Pancreas (tissue), 10 donors: ENCODE measurements at regions not wholly inside any gene's neighbourhood (a gene's known extent, or its start where the extent isn't known, plus 50 kb on each side); places are given as distances from the start of the nearest gene placed in this dataset.

Source experiments
- ATAC-seq, 4 donors: fragments of 200-7000 bp; cut with Tn5 transposase; one replicate each; pipeline versions ENCODE4 v1.8.0 to v1.9.1; 2020; ENCODE audit warnings: mild to moderate bottlenecking in 4 of 4, moderate library complexity in 4 of 4
- DNase-seq, 6 donors: peaks; one replicate each; pipeline ENCODE4 v3.0.0-alpha.2; 2020
- FAIRE-seq: peaks from 2 replicates; lab custom pipeline; 2012; peaks lifted over from hg19 to GRCh38; lab: Jason Lieb, UNC
- H3K27ac ChIP-seq, 4 donors: fragments of 200-600 bp; sonication (generic); 1 replicate in 3 of 4; 2 replicates in 1 of 4; pipeline versions ENCODE4 v1.5.0 to v1.8.0; 2020
- H3K27me3 ChIP-seq, 4 donors: fragments of 200-600 bp; one replicate each; pipeline ENCODE4 v1.8.0; 2021
- H3K36me3 ChIP-seq, 3 donors: fragments of 200-600 bp; sonication (generic) in 1 of 3; one replicate each; pipeline versions ENCODE4 v1.5.0 to v1.8.0; 2020 to 2021
- H3K4me1 ChIP-seq, 3 donors: fragments of 200-600 bp; one replicate each; pipeline ENCODE4 v1.8.0; 2021
- H3K4me3 ChIP-seq, 4 donors: fragments of 200-600 bp; sonication (generic) in 2 of 4; one replicate each; pipeline versions ENCODE4 v1.5.0 to v1.8.0; 2020 to 2021
- H3K9me3 ChIP-seq, 4 donors: fragments of 200-600 bp; one replicate each; pipeline ENCODE4 v1.8.0; 2021
- WGBS, 2 donors: extraction: QIAGEN DNeasy Blood & Tissue Kit; methylation state at CpG; one replicate each; pipeline ENCODE4 v1.1.7; 2013; 5-methylcytosine and 5-hydroxymethylcytosine counted together
- intact Hi-C, 3 donors: fragments of 100-400 bp; cut with DNase I; formaldehyde crosslinking; loops; one replicate each; pipeline versions ENCODE4 v1.11.1 to v1.14.2; 2022
- TF ChIP-seq, protein P1 (sequence below), 4 donors: fragments of 200-600 bp; sonication (generic) in 3 of 4; IDR thresholded peaks; one replicate each; pipeline versions ENCODE4 v1.5.0 to v1.8.0; 2021; ENCODE audit warnings: antibody characterized with exemption in 4 of 4
- donor health status: healthy with polysubstance abuse.
- donor health status: DM: no; HTN: no; CAD: no; lungs with moderate emphysema.
- donor health status: DM: no; HTN: no; CAD: no.
- donor health status: control.
- donor health status: control.
- donor health status: Bipolar disorder and iron deficiency.
- donor health status: DM: yes; HTN: yes; CAD: no.
- donor health status: DM: no; HTN: no; CAD: no.
- donor health status: DM: no; HTN: no; CAD: no.
- donor health status: DM: yes; HTN: yes; CAD: no.

DNA sequence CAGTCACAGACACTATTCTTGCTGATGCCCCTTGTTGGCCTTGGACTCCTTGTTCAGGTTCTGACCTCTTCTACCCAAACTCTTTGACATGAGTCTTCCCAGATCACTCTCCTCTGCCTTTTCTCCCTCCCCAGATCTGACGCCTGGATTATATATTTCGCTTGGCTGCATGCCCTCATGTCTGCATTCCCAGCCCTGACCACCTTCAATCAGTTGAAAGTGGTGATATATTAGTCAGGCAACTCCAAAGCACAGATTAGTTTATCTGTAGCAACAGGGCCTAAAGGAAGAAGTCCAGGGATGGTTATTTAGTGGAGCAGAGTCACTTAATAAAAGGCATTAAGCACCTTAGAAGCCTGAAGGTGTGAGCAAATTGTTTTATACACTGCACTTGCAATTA lies 110.0 kb upstream of the GUCA2B start:
- DNase-seq = no peak
- H3K27me3 ChIP-seq = no peaks in the 10 kb centered on the region
- intact Hi-C loops = no loop called here
- FAIRE-seq = no peak
- H3K9me3 ChIP-seq = no peaks in the 10 kb centered on the region
- WGBS, 2 donors = 57 to 59% methylated on average over 2 of the region's 2 CpGs
- H3K27ac ChIP-seq = no peak overlapping the region
- ATAC-seq = no peak
- no peak overlapping the region for H3K4me3 ChIP-seq
- H3K4me1 ChIP-seq = peaks cover 10 to 15% (median 11%) of the 10 kb centered on the region in 3 donors
- H3K36me3 ChIP-seq = no peaks in the 10 kb centered on the region
- TF ChIP-seq, protein P1, sequence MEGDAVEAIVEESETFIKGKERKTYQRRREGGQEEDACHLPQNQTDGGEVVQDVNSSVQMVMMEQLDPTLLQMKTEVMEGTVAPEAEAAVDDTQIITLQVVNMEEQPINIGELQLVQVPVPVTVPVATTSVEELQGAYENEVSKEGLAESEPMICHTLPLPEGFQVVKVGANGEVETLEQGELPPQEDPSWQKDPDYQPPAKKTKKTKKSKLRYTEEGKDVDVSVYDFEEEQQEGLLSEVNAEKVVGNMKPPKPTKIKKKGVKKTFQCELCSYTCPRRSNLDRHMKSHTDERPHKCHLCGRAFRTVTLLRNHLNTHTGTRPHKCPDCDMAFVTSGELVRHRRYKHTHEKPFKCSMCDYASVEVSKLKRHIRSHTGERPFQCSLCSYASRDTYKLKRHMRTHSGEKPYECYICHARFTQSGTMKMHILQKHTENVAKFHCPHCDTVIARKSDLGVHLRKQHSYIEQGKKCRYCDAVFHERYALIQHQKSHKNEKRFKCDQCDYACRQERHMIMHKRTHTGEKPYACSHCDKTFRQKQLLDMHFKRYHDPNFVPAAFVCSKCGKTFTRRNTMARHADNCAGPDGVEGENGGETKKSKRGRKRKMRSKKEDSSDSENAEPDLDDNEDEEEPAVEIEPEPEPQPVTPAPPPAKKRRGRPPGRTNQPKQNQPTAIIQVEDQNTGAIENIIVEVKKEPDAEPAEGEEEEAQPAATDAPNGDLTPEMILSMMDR (IDR thresholded peaks at IDR 0.05) = no peak

DNA sequence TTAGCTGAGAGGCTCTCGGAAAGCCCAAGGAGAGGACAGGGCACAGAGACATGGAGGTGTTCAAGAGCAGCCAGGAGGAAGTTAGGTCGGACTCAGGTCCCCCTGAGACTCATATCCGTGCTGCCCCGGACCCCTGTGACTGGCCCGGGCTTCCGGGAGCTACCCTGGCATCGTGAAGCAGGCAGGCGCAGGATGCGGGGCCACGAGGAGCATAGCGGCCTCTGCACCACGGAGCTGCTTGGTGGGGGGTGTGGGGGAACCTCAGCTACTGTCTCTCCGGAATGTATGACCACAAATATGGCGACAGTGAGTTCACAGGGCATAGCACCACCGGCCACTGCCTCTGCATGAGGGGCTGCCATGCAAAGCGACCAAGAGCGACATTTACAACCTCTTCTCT lies 112.2 kb upstream of the GUCA2B start:
- Histone ChIP-seq H3K4me3 (no peak overlapping the region), H3K4me1 (peaks cover 10 to 15% (median 11%) of the 10 kb centered on the region in 3 donors), H3K27me3 (no peaks in the 10 kb centered on the region), H3K27ac (no peak overlapping the region), H3K9me3 (no peaks in the 10 kb centered on the region), H3K36me3 (no peaks in the 10 kb centered on the region)
- TF ChIP-seq, protein P1 (IDR thresholded peaks at IDR 0.05) = no peak
- 90 to 91% methylated on average over 17 of the region's 17 CpGs for WGBS, 2 donors
- ATAC-seq (no peak), DNase-seq (peak in 1 of 6 donors; percentile 71), FAIRE-seq (no peak)
- intact Hi-C loops = no loop called here

DNA sequence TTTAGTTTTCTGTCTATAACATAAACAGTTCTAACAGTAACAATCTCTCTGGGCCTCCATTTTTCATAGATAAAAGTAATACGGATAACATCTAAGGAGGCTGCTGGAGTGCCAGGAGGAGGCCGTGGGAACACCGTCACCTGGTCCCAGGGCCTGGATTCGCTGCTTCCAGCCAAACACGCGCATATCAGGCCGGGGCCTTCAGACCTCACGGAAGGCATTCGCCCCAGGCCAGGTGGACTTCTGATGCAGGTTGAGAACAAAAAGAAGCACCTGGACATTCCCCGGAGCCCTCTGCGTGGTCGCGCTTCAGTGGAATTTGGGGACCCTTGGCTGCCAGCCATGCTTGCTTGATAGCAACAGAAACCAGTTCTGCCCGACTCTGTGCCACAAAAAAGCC lies 113.1 kb upstream of the GUCA2B start:
- no peaks in the 10 kb centered on the region for H3K36me3 ChIP-seq
- no peak for FAIRE-seq
- H3K27ac ChIP-seq = peak overlapping the region; percentile 43 to 61 (median 54)
- ATAC-seq = peak; percentile 60 to 75 (median 69)
- 36 to 50% methylated on average over 14 of the region's 14 CpGs for WGBS, 2 donors
- H3K27me3 ChIP-seq = no peaks in the 10 kb centered on the region
- H3K4me1 ChIP-seq = peaks cover 10 to 15% (median 11%) of the 10 kb centered on the region in 3 donors
- intact Hi-C loops = no loop called here
- TF ChIP-seq, protein P1 (IDR thresholded peaks at IDR 0.05) = no peak
- H3K4me3 ChIP-seq = no peak overlapping the region
- H3K9me3 ChIP-seq = no peaks in the 10 kb centered on the region
- DNase-seq = peak; percentile 85 to 94 (median 90)

DNA sequence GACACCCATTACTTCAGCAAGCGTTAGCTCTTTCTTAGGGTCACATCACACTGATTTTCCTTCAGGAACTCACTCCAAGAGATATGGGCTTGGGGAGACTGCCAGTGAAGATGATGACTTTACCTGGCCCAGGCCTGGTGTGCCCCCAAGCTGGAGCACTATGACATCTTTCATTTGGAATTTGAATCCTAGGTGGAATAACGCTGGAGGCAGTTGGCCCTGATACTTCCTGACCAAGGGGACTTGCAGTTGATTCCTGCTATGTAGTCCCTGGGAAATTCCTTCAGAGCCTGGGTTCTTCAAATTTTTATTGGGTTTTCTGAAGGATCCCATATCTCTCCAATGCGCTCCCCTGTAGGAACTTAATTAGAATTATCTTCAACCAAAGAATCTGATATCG lies 114.9 kb upstream of the GUCA2B start:
- WGBS, 2 donors = 91 to 92% methylated on average over 4 of the region's 4 CpGs
- no peak for ATAC-seq
- TF ChIP-seq, protein P1 (IDR thresholded peaks at IDR 0.05) = no peak
- FAIRE-seq = no peak
- Histone ChIP-seq H3K9me3 (no peaks in the 10 kb centered on the region), H3K27ac (no peak overlapping the region), H3K36me3 (no peaks in the 10 kb centered on the region), H3K27me3 (no peaks in the 10 kb centered on the region), H3K4me3 (no peak overlapping the region), H3K4me1 (peaks cover 18 to 20% (median 18%) of the 10 kb centered on the region in 3 donors)
- DNase-seq = no peak
- intact Hi-C loops = no loop called here

DNA sequence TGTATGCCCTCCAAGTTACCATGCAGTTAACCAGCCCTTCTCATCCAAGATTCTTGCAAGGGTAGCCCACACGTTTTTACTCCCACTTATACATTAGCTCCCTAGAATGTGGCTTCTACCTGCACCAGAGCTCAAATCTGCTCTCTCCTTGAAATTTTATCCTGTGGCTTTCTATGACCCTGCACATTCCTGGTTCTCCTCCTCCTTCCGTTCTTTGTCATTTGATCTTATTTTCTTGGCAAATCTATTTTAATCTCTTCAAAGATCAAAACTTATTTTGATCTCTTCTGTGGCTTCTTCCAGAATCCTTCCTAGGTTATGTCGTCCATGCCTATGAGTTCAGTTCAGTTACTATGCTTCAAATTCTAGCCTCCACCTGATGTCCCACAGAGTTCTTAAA lies 115.6 kb upstream of the GUCA2B start:
- peaks cover 18 to 20% (median 18%) of the 10 kb centered on the region in 3 donors for H3K4me1 ChIP-seq
- no peak overlapping the region for H3K27ac ChIP-seq
- no peaks in the 10 kb centered on the region for H3K27me3 ChIP-seq
- H3K36me3 ChIP-seq = no peaks in the 10 kb centered on the region
- ATAC-seq = no peak
- FAIRE-seq = no peak
- DNase-seq = no peak
- TF ChIP-seq, protein P1 (IDR thresholded peaks at IDR 0.05) = no peak
- H3K4me3 ChIP-seq = no peak overlapping the region
- no peaks in the 10 kb centered on the region for H3K9me3 ChIP-seq
- intact Hi-C loops = no loop called here
- 67 to 81% methylated on average over 3 of the region's 3 CpGs for WGBS, 2 donors
